ENCODE measurements at regions not wholly inside any gene's neighbourhood (a gene's known extent, or its start where the extent isn't known, plus 50 kb on each side); places are given as distances from the start of the nearest gene placed in this dataset.
"Not testable (repeated sequence)": the region's sequence is repeated elsewhere in the genome, so short reads cannot be mapped to it uniquely, and the experiment has no call there.

GRCh38 chr1:194362327-194362726, 1175.9 kb upstream of the B3GALT2 start:
- DNase-seq, result no peak
- Mint-ChIP-seq H3K4me3 (ENCODE audit: unreplicated experiment) (no peak overlapping the region), H3K4me1 (ENCODE audit: low read depth, unreplicated experiment) (no peaks in the 10 kb centered on the region), H3K9me3 (ENCODE audit: unreplicated experiment) (no peaks in the 10 kb centered on the region), H3K27ac (ENCODE audit: unreplicated experiment) (no peak overlapping the region), H3K36me3 (ENCODE audit: unreplicated experiment) (no peaks in the 10 kb centered on the region), H3K27me3 (ENCODE audit: unreplicated experiment) (no peaks in the 10 kb centered on the region)
- TF ChIP-seq CTCF (IDR thresholded peaks at IDR 0.05; ENCODE audit: partially characterized antibody, unreplicated experiment), result no peak

- no peaks in the 10 kb centered on the region for H3K4me1 Mint-ChIP-seq (ENCODE audit: low read depth, unreplicated experiment)
- no peak overlapping the region for H3K27ac Mint-ChIP-seq (ENCODE audit: unreplicated experiment)
- no peaks in the 10 kb centered on the region for H3K27me3 Mint-ChIP-seq (ENCODE audit: unreplicated experiment)
- DNase-seq, result no peak
- TF ChIP-seq CTCF (IDR thresholded peaks at IDR 0.05; ENCODE audit: partially characterized antibody, unreplicated experiment), result no peak
- no peaks in the 10 kb centered on the region for H3K36me3 Mint-ChIP-seq (ENCODE audit: unreplicated experiment)
- H3K9me3 Mint-ChIP-seq (ENCODE audit: unreplicated experiment), result no peaks in the 10 kb centered on the region
- H3K4me3 Mint-ChIP-seq (ENCODE audit: unreplicated experiment), result no peak overlapping the region
These were observed 1175.1 kb upstream of the B3GALT2 start for GRCh38 chr1:194361374-194362131.

GRCh38 chr1:194358208-194358581, 1171.8 kb upstream of the B3GALT2 start:
- DNase-seq, result no peak
- Mint-ChIP-seq H3K36me3 (ENCODE audit: unreplicated experiment) (no peaks in the 10 kb centered on the region), H3K4me3 (ENCODE audit: unreplicated experiment) (no peak overlapping the region), H3K9me3 (ENCODE audit: unreplicated experiment) (no peaks in the 10 kb centered on the region), H3K4me1 (ENCODE audit: low read depth, unreplicated experiment) (no peaks in the 10 kb centered on the region), H3K27me3 (ENCODE audit: unreplicated experiment) (no peaks in the 10 kb centered on the region), H3K27ac (ENCODE audit: unreplicated experiment) (no peak overlapping the region)
- TF ChIP-seq CTCF (IDR thresholded peaks at IDR 0.05; ENCODE audit: partially characterized antibody, unreplicated experiment), result no peak

- not testable (repeated sequence) for H3K9me3 Mint-ChIP-seq (ENCODE audit: unreplicated experiment); H3K27ac Mint-ChIP-seq (ENCODE audit: unreplicated experiment); H3K36me3 Mint-ChIP-seq (ENCODE audit: unreplicated experiment)
These were observed 1171.3 kb upstream of the B3GALT2 start for GRCh38 chr1:194357573-194358207.

GRCh38 chr1:194355488-194356106, 1169.2 kb upstream of the B3GALT2 start:
- Mint-ChIP-seq H3K9me3 (ENCODE audit: unreplicated experiment) (no peaks in the 10 kb centered on the region), H3K4me1 (ENCODE audit: low read depth, unreplicated experiment) (no peaks in the 10 kb centered on the region), H3K27ac (ENCODE audit: unreplicated experiment) (no peak overlapping the region), H3K27me3 (ENCODE audit: unreplicated experiment) (no peaks in the 10 kb centered on the region), H3K36me3 (ENCODE audit: unreplicated experiment) (no peaks in the 10 kb centered on the region), H3K4me3 (ENCODE audit: unreplicated experiment) (no peak overlapping the region)
- DNase-seq, result no peak
- no peak for TF ChIP-seq CTCF (IDR thresholded peaks at IDR 0.05; ENCODE audit: partially characterized antibody, unreplicated experiment)

More at GRCh38 chr1:194357573-194358207, 1171.3 kb upstream of the B3GALT2 start:
- H3K27me3 Mint-ChIP-seq (ENCODE audit: unreplicated experiment); H3K4me3 Mint-ChIP-seq (ENCODE audit: unreplicated experiment); H3K4me1 Mint-ChIP-seq (ENCODE audit: low read depth, unreplicated experiment); DNase-seq: not testable (repeated sequence)
